ENCODE measurements at regions not wholly inside any gene's neighbourhood (a gene's known extent, or its start where the extent isn't known, plus 50 kb on each side); places are given as distances from the start of the nearest gene placed in this dataset.

DNA sequence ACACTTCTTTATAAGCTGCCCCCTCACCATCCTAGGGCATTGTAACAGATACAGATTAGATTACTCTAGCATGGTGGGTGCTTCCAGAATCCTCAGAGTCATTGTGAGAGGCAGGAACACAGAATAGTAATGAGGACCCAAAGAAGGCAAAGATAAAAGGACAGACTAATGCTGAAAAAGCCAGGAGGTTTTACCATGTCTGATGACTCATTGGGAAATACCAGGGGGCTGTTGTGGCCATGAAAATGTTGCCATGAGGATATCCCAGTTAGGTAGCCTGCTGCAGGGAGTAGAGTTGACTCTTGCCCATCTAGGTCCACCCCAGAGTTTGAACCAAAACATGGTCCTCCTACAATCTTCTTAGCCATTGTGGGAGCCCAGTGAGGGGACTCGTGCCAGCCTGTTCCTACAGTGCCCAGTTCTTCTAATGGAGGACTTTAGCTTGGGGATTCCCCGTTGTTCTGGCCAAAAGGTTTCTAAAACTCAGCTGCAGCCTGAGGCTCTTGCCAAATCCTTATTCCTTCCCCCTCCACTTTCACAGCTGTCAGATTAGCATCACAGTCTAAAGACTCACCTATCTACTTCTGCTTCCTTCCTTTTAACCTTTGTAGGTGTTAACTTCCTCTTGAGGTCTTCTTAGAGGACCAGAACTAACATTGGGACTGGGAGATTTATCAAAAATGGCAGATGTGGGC, 586.0 kb upstream of the AADAT start:
- TF ChIP-seq JUND (IDR thresholded peaks at IDR 0.05), result no peak
- no peak for TF ChIP-seq SRF (IDR thresholded peaks at IDR 0.05; ENCODE audit: low read depth)
- TF ChIP-seq POLR2A (IDR thresholded peaks at IDR 0.05; ENCODE audit: borderline replicate concordance, extremely low read depth, insufficient read depth, insufficient read length), result no peak
- TF ChIP-seq EZH2phosphoT487 (IDR thresholded peaks at IDR 0.05; ENCODE audit: borderline replicate concordance), result no peak
- no peak for TF ChIP-seq FOSL1 (IDR thresholded peaks at IDR 0.05; ENCODE audit: low read depth)
- no peak for TF ChIP-seq CTCF (IDR thresholded peaks at IDR 0.05 in 2 of 3, conservative IDR thresholded peaks at IDR 0.05 in 1 of 3; ENCODE audit: borderline replicate concordance in 1 of 3, insufficient read depth in 1 of 3, low read depth in 2 of 3, low read length in 2 of 3)
- no peak for TF ChIP-seq ZFX (IDR thresholded peaks at IDR 0.05)
- TF ChIP-seq RAD21 (IDR thresholded peaks at IDR 0.05; ENCODE audit: low read depth), result no peak
- no peak for TF ChIP-seq CEBPB (IDR thresholded peaks at IDR 0.05; ENCODE audit: low read depth)
- no peak for TF ChIP-seq POLR2AphosphoS5 (IDR thresholded peaks at IDR 0.05; ENCODE audit: low read depth, low read length)
- no peak for TF ChIP-seq CBX3 (IDR thresholded peaks at IDR 0.05; ENCODE audit: low read depth)
- TF ChIP-seq EGR1 (IDR thresholded peaks at IDR 0.05; ENCODE audit: low read depth), result no peak
- TF ChIP-seq, protein P1, sequence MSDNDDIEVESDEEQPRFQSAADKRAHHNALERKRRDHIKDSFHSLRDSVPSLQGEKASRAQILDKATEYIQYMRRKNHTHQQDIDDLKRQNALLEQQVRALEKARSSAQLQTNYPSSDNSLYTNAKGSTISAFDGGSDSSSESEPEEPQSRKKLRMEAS (IDR thresholded peaks at IDR 0.05), result no peak
- TF ChIP-seq SP1 (IDR thresholded peaks at IDR 0.05; ENCODE audit: low read depth), result no peak
- Histone ChIP-seq H4K20me1 (ENCODE audit: insufficient read depth) (no peaks in the 10 kb centered on the region), H3K9me3 (ENCODE audit: control insufficient read depth in 1 of 2, insufficient read depth in 1 of 2, low read depth in 1 of 2, low read length in 2 of 2) (no peaks in the 10 kb centered on the region), H3K9me2 (ENCODE audit: insufficient read depth) (no peaks in the 10 kb centered on the region; the same call in 1 of the 2 replicates), H3K27ac (ENCODE audit: low read depth, low read length) (no peak overlapping the region), H3K36me3 (ENCODE audit: control insufficient read depth in 1 of 2, insufficient read depth in 2 of 2, low read length in 2 of 2) (no peaks in the 10 kb centered on the region), H3K4me1 (ENCODE audit: control insufficient read depth in 1 of 2, insufficient read depth in 2 of 2, low read length in 2 of 2) (peaks cover 0 to 9% of the 10 kb centered on the region in 2 experiments; a peak in 2 of 4 replicates), H2AFZ (ENCODE audit: low read depth, low read length, poor library complexity, severe bottlenecking) (no peak overlapping the region), H3K4me3 (replicated peaks in 1 of 2; ENCODE audit: low read depth in 1 of 2, low read length in 2 of 2) (no peak overlapping the region), H3K9ac (ENCODE audit: low read length) (no peak overlapping the region), H3K4me2 (ENCODE audit: low read length) (no peak overlapping the region), H3K79me2 (ENCODE audit: insufficient read depth, low read length) (no peaks in the 10 kb centered on the region), H3K27me3 (ENCODE audit: insufficient read depth, low read length) (no peaks in the 10 kb centered on the region)
- ChIA-PET RAD21 (ENCODE audit: low non-redundant PET in 1 of 2, low total read pairs in 2 of 2, uncharacterized antibody in 2 of 2, unreplicated experiment in 2 of 2) (no interaction called here), CTCF (no interaction called here), POLR2A (no interaction called here)
- BruUV-seq (replicated peaks), result no TSS peak
- no peak for DNase-seq (ENCODE audit: low read depth, low spot score)
- intact Hi-C loops (cut with micrococcal nuclease), result no loop called here
- no peak for ATAC-seq
